Cortex of kidney (tissue), 1 donor: ENCODE measurements at regions not wholly inside any gene's neighbourhood (a gene's known extent, or its start where the extent isn't known, plus 50 kb on each side); places are given as distances from the start of the nearest gene placed in this dataset.

Experiments
- DNase-seq: peaks from one replicate; lab custom pipeline; 2025; lab: John Stamatoyannopoulos, UW

GRCh38 chr13:105928048-105928447 is 607.4 kb downstream of the EFNB2 start:
- DNase-seq = no peak

GRCh38 chr13:105925496-105925895 is 610.0 kb downstream of the EFNB2 start:
- no peak for DNase-seq

DNA sequence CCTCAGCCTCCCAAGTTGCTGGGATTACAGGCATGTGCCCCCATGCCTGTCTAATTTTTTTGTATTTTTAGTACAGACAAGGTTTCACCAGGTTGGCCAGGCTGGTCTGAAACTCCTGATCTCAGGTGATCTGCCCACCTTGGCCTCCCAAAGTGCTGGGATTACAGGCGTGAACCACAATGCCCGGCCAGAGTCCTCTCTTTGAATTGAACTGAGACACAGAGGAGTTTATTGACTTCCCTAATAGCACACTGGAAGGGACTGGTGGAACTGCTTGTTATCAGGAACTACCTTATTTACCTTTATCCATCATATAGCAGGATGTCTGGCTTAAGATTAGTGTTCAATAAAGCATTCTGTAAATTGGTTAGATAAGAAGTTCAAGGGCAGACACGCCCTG is 613.8 kb downstream of the EFNB2 start:
- DNase-seq = no peak

GRCh38 chr13:105920370-105920769 is 615.1 kb downstream of the EFNB2 start:
- DNase-seq = no peak

- no peak for DNase-seq
These were observed 616.4 kb downstream of the EFNB2 start for GRCh38 chr13:105918842-105919741.

- no peak for DNase-seq
These were observed 620.2 kb downstream of the EFNB2 start for GRCh38 chr13:105915146-105915850.

- DNase-seq = no peak
These were observed 621.0 kb downstream of the EFNB2 start for GRCh38 chr13:105914291-105915036.

DNA sequence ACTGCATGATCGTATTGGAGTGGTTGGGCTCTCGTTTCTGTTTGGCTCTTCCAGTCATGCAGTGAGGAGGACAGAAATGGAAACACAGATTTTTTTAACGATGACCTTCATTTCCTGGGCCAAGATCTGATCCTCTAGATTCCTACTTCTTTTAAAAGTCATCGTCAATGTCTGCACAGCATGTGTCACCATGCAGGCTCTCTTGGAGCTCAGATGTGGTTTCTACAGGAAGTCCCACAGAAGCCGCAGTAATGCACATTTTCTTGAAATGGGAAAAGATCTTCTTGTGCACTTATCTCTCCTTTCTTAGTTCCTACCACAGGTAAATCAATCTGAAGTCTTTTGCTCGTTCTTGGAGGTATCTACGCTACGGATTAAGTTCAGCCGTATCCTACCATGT is 626.9 kb downstream of the EFNB2 start:
- DNase-seq = no peak

DNA sequence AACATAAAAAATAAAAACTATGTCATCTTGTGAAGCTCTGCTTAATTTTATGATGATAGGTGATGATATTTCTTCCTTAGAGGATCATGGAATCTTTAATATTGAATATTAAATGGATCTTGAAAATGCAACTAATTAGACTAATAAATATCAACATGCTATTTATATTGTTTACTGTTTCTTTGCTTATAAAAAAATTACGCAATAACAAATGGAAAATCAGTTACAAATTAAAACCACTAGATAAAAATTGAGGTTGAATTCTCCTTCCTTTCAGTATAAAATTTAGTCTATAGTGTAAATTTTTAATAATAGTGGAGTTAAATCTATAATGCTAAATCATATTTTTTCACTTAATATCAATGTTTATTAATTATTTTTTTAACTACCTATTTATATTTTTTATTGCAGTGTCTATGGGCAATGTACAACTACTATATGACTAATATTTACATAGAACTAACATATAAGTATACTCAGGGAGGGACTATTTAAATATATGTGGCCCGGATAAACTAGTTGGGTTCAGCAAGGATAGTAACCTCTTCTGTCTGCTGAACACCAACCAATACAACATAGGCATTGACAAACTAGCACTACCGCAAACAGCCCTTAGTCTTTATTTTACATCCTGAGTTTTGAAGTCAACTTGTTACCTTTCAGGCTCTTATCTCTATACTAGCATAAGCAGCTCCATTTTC is 628.0 kb downstream of the EFNB2 start:
- no peak for DNase-seq

DNA sequence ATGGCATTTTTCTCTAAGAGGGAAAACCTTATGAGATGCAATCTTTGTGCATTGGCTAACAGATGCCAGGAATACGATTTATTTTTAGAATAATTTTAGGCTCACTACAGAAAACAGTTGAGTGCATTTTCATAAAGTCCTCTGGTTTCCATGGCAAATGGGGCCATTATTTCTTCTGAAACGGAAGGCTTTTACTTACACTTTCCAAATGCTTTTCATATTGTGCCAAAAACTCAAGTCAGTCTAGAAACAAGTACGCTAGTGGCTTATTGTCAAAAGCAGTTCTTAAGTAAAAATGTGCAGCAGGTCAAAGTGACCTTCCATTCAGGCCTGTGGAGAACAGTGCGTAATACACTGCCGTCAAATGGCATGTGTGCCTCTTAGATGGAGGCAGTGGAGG is 628.7 kb downstream of the EFNB2 start:
- DNase-seq = no peak

DNA sequence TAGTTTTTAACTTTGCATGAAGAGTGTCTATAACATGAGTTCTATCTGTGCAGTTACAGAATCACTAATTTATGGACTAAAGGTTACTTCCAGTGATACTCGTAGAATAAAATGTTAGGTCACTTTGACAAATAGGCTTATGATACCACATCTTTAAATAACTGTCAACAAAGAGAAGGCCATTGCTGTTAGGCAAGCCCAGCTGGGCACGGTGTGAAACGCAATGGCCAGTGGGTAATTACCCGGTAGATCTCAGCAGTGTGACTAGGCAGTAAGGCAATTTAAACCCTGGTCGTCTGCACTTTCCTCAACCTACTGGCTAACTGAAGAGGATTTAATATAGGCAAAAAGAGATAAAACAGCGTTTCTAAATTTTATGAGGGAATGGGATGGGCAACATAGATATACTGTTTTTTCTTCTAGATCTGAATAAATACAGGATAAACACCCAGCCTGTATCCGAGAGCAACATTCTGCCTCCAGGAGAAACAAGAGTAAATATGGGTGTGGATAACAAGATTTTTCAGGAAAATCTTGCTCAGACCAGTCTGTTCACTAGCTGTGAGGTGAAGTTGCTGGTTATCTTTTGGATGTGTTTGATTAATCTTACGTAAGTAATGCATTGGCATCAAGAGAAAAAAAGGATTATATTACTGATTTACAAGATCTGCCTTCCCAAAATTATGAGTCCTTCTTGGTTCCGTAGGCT is 631.3 kb downstream of the EFNB2 start:
- no peak for DNase-seq

- no peak for DNase-seq
These were observed 633.1 kb downstream of the EFNB2 start for GRCh38 chr13:105902396-105902795.

- no peak for DNase-seq
These were observed 637.9 kb downstream of the EFNB2 start for GRCh38 chr13:105897575-105897974.

GRCh38 chr13:105894697-105895096 is 640.8 kb downstream of the EFNB2 start:
- no peak for DNase-seq

- no peak for DNase-seq
These were observed 645.0 kb downstream of the EFNB2 start for GRCh38 chr13:105890509-105890908.

DNA sequence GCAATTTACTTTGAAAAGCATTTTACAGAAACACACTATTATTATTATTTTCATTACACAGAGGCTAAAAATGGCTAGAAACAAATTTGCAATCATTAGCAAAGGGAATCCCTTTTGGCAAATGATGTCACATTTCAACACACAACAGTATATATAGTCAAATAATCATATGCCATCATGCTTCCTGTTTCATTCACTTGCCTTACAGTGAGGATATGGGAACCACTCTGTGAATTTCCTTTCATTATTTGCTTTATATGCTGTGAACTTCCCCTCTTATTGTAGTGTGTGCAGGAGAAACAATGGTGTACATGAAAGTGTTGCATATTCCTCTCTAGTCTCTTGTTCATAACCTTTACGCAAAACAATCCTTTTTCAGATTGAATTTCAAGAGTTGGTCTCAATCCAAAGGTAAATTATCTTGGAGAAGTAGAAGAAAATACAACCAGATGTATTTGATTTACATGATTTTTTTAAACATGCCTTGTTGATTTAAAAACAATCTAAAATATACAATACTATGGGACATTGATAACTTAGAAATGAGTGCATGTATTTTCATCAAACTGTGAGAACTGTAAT is 657.3 kb downstream of the EFNB2 start:
- DNase-seq = no peak

- no peak for DNase-seq
These were observed 660.6 kb downstream of the EFNB2 start for GRCh38 chr13:105874814-105875213.

DNA sequence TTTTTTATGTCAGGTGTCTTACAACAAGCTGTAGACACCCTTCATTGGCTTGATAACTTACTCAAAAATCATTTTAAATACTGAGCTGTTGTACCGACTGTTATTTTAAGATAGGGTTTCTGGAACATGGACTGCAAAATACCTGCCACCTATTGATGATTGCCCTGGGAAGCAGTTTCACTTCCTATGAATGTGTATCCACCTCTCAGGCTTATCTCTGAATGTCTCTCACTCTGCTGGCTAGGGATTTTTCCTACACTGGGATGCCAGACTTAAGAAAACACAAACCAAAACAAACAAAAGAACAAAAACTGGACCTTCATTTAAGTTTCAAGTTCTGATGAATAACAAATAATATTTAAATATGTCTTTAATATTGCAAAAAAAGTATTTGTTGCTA is 663.7 kb downstream of the EFNB2 start:
- DNase-seq = no peak

DNA sequence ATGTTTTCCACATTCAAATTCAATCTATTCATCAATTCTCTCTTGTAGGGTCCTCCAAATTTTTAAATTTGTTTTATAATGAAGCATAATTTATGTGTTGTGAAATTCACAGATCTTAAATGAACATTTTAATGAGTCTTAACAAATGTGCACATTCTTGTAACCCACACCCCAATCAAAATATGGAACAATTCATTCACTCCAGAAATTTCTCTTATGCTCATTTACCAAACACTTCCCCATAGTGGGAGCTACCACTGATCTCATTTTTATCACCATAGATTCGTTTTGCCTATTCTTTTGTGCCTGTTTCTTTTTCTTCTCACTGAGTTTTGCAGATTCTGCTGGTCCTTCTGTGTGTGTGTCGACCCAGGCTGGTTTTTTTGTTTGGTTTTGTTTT is 664.1 kb downstream of the EFNB2 start:
- no peak for DNase-seq

DNA sequence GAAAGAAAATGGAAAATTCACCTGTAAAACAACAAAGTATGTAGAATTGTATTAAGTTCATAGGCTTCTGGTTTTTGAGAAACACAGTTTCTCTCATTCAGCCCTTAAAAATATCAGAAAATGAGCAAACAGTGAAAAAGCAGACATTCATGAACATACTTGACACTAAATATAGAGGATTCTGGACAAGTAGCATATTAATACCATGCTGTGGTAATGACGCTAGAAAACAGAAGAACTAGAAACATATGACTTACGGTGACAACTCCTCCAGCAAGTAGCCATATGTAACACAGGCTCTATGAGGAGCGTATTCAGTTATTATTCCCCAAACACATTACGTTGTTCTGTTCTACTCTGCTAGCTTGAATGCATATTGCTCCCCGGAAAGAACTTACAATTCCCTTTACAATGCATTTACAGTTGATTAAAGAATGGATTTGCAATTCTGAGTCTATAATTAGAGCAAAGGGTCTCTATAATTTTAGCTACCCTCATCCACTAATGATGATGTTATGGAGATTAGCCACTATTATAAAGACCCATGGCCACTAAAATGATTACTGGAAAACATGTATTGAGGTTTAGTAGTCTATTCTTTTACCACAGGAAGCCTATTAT is 672.1 kb downstream of the EFNB2 start:
- DNase-seq = no peak

- DNase-seq = no peak
These were observed 687.0 kb downstream of the EFNB2 start for GRCh38 chr13:105848494-105848893.
